ENCODE measurements at regions not wholly inside any gene's neighbourhood (a gene's known extent, or its start where the extent isn't known, plus 50 kb on each side); places are given as distances from the start of the nearest gene placed in this dataset.

DNA sequence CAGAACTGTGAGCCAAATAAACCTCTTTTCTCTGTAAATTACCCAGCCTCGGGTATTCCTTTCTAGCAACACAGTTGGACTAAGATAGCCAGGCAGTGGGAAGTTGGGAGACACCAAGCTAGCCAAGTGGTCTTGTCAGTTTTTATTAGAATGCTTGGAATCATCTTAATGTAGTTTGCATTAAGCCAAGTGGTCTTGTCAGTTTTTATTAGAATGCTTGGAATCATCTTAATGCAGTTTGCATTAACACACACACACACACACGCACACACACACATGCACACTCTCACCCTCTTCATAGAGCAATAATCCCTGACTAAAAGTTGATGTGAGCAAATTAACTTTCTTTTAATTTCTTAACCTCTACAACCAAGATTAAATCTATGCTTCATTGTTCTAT is 151.5 kb downstream of the VAPA start:
- H3K27me3 ChIP-seq (ENCODE audit: control insufficient read depth in 1 of 2, insufficient read depth in 2 of 2, low read length in 2 of 2): peaks cover 0 to 3% of the 10 kb centered on the region in 2 experiments
- H3K9me3 ChIP-seq (ENCODE audit: control insufficient read depth in 1 of 2, insufficient read depth in 1 of 2, low read length in 2 of 2): no peaks in the 10 kb centered on the region
- no peaks in the 10 kb centered on the region for H3K36me3 ChIP-seq (ENCODE audit: insufficient read depth, low read length)
- no peak overlapping the region for H3K4me3 ChIP-seq (ENCODE audit: low read length)
- ChIA-PET CTCF (no interaction called here), POLR2A (no interaction called here)
- Mint-ChIP-seq H3K27me3 (peaks cover 9% of the 10 kb centered on the region), H3K36me3 (ENCODE audit: low read depth) (no peaks in the 10 kb centered on the region), H3K4me1 (ENCODE audit: low read depth) (no peaks in the 10 kb centered on the region), H3K9me3 (no peaks in the 10 kb centered on the region), H3K27ac (no peak overlapping the region), H3K4me3 (no peak overlapping the region)
- TF ChIP-seq CTCF (IDR thresholded peaks at IDR 0.05): no peak
- no peak overlapping the region for H3K27ac ChIP-seq (ENCODE audit: low read depth in 1 of 2, low read length in 2 of 2)
- intact Hi-C loops (cut with DNase I, micrococcal nuclease): no loop called here
- DNase-seq (no peak), ATAC-seq (ENCODE audit: poor library complexity) (no peak)
- H3K4me1 ChIP-seq (ENCODE audit: insufficient read depth, low read length): no peaks in the 10 kb centered on the region

DNA sequence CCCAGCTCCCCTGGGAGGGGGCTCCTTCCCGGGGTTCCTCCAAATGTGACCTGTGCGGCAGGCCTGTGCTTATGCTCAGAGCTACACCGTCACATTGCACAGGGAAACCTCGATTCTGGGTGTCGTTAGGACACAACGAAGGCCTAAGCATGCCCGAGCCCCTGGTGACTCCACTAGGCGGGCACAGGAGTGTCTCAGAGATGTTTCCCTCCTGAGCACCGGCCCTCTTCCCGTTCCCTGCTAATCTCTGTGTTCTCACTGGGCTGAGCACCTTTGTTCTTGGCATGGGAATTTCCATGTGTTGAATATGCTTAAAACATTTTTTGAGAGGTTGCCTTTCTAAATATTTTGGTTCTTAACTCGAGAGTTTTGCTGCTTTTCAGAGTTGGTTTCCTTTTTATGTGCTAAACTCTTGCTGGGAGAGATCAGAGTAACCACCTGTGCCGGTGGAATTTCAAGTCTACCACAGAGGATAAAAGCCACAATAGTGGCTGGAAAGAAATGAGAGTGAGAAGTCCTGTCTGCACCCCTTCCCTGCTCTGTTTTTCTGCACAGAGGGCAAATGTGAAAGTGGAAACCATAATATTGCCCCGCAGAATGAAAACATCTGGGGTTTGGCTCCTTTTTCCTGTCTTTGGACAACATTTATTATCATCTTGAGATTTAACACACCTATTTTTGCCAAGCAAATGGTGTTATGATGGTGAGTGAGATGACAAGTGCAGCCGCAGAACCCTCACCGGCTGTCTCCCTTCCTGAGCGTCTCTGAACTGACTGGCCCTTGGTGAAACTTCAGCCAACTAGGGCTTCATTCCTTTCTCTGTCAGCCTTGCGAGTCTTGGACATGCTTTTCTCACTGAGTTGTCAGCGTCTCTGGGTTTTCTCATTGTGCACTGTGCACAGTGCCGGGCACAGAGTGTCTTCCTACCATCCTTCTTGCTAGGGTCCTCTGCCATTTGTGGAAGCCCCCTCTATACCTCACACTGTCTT is 154.1 kb downstream of the VAPA start:
- Mint-ChIP-seq H3K27me3 (peaks cover 4% of the 10 kb centered on the region), H3K4me1 (ENCODE audit: low read depth) (no peaks in the 10 kb centered on the region), H3K4me3 (no peak overlapping the region), H3K9me3 (no peaks in the 10 kb centered on the region), H3K27ac (no peak overlapping the region), H3K36me3 (ENCODE audit: low read depth) (no peaks in the 10 kb centered on the region)
- Histone ChIP-seq H3K36me3 (ENCODE audit: insufficient read depth, low read length) (no peaks in the 10 kb centered on the region), H3K27me3 (ENCODE audit: control insufficient read depth in 1 of 2, insufficient read depth in 2 of 2, low read length in 2 of 2) (peaks cover 0 to 3% of the 10 kb centered on the region in 2 experiments), H3K4me3 (ENCODE audit: low read length) (no peak overlapping the region), H3K27ac (ENCODE audit: low read depth in 1 of 2, low read length in 2 of 2) (no peak overlapping the region), H3K4me1 (ENCODE audit: insufficient read depth, low read length) (no peaks in the 10 kb centered on the region), H3K9me3 (ENCODE audit: control insufficient read depth in 1 of 2, insufficient read depth in 1 of 2, low read length in 2 of 2) (no peaks in the 10 kb centered on the region)
- ChIA-PET CTCF (no interaction called here), POLR2A (no interaction called here)
- ATAC-seq (ENCODE audit: poor library complexity) (no peak), DNase-seq (no peak)
- TF ChIP-seq CTCF (IDR thresholded peaks at IDR 0.05): no peak
- intact Hi-C loops (cut with DNase I, micrococcal nuclease): no loop called here

DNA sequence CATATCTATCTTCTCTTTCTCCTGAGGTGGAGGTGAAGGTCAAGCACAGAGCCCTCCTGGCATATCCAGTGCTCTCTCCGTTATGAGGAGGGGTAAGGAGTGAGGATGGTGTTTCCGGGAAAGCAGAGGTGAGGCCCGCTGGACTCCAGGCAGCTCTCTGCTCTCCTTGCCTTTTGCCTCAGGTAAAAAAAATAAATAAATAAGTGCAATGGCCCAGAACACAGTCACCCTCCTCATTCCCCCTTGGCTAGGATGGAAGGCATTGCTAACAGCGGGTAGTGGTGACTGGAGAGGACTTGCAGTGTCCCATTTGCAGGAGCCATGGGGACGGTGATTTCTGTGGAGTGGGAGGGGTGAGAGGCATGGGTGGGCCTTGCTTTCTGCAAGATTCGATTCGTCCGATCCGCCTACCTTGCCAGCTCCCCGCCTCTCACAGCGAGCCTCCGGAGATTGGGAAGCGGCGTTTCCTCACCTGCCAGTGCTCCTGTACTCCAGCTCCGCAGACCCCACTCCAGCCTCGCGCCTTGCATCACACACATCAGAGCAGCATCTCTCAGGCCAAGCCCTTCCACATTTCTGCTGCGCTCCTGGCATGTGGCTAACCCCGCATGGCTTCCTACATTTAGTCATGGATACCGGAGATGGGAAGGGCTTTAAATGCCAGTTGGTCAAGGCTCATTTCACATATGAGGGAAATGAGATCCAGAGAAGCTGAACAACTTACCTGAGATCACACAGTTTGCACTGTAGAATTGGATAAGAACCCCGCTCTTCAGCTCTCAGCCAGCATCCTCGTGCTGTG is 155.2 kb downstream of the VAPA start:
- H3K27ac Mint-ChIP-seq: no peak overlapping the region
- Histone ChIP-seq H3K9me3 (ENCODE audit: control insufficient read depth in 1 of 2, insufficient read depth in 1 of 2, low read length in 2 of 2) (no peaks in the 10 kb centered on the region), H3K4me1 (ENCODE audit: insufficient read depth, low read length) (no peaks in the 10 kb centered on the region), H3K36me3 (ENCODE audit: insufficient read depth, low read length) (no peaks in the 10 kb centered on the region), H3K27me3 (ENCODE audit: control insufficient read depth in 1 of 2, insufficient read depth in 2 of 2, low read length in 2 of 2) (peaks cover 0 to 3% of the 10 kb centered on the region in 2 experiments), H3K4me3 (ENCODE audit: low read length) (no peak overlapping the region), H3K27ac (ENCODE audit: low read depth in 1 of 2, low read length in 2 of 2) (no peak overlapping the region)
- H3K36me3 Mint-ChIP-seq (ENCODE audit: low read depth): no peaks in the 10 kb centered on the region
- no peak for DNase-seq
- no peaks in the 10 kb centered on the region for H3K9me3 Mint-ChIP-seq
- no peak for TF ChIP-seq CTCF (IDR thresholded peaks at IDR 0.05)
- no peak for ATAC-seq (ENCODE audit: poor library complexity)
- CTCF ChIA-PET: no interaction called here
- H3K4me1 Mint-ChIP-seq (ENCODE audit: low read depth): peaks cover 2% of the 10 kb centered on the region
- peaks cover 4% of the 10 kb centered on the region for H3K27me3 Mint-ChIP-seq
- POLR2A ChIA-PET: no interaction called here
- H3K4me3 Mint-ChIP-seq: no peak overlapping the region
- intact Hi-C loops (cut with DNase I, micrococcal nuclease): no loop called here
